HG02763 (cell line): ENCODE measurements at regions not wholly inside any gene's neighbourhood (a gene's known extent, or its start where the extent isn't known, plus 50 kb on each side); places are given as distances from the start of the nearest gene placed in this dataset.
"Not testable (repeated sequence)": the region's sequence is repeated elsewhere in the genome, so short reads cannot be mapped to it uniquely, and the experiment has no call there.

Experiments used
- ATAC-seq: cut with Tn5 transposase; IDR thresholded peaks from one replicate; pipeline ENCODE4 v1.9.1; 2021; ENCODE audit warnings: mild to moderate bottlenecking, moderate library complexity; ENCODE audit not compliant: unreplicated experiment

GRCh38 chr5:106853266-106853665 is 817.5 kb downstream of the EFNA5 start:
- ATAC-seq: no peak

DNA sequence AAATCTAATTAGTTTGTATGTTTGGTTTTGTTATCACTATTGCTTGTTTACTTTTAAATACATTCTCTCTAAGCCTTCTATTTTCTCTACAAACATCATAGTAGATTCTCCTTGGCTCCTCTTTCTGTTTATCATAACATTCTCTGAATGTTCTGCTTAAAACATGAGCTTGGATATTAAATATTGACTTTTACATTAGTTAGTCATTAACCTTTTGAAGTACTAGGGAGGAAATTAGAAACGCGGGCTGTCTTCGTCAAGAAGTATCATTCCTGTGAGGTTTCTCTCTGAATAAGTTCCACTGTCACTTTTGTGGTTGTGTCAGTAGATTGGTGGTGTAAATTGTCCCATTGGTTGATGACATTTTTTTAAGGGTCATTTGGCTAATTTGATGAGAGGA is 821.5 kb downstream of the EFNA5 start:
- ATAC-seq: no peak

DNA sequence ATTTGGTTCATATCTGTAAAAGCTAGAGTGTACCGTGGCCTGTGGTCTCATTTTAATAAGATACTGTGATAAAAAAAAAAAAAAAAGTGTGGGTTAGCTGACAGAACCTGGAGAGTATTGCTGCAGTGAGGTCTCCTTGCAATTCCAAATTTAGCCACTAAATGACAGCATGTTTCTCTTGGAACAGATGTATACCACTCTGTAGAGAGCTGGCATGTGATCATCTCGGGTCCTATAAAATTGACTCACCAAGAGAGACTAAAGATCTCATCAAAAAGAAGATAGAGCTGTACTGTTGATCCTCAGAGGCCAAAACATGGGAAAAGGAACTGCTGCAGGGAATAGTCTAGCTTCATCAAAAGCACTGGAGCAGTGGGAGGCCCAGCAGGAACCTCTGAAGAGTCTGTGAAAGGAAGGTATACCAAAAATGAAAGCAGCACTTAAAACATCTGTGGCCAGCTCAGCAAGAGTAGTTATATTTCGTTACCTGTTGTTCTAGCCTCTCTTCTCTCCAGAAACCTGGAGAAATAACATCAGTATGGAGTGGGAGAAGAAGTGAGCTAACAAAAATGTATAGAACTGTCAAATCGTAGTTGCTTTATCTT is 826.8 kb downstream of the EFNA5 start:
- no peak for ATAC-seq

DNA sequence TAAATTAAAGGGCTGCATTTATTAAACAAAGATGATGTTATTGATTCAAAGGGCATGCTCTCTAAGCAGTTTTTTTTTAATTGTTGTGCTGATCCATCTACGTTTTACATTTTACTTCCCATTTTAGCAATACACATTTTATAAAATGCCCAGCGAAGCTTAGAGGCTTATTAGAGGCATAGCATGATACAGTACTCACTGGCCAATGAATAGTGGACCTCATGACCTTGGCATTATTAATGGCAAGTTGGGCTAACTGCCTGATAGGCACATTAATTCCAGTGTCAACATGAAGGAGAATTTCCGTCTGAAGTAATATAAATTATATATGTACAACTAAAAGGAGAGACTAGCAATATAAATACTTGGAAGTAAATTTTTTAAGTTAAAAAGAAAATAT is 837.2 kb downstream of the EFNA5 start:
- no peak for ATAC-seq

- ATAC-seq: no peak
Measured at GRCh38 chr5:106827061-106827460, 843.7 kb downstream of the EFNA5 start.

DNA sequence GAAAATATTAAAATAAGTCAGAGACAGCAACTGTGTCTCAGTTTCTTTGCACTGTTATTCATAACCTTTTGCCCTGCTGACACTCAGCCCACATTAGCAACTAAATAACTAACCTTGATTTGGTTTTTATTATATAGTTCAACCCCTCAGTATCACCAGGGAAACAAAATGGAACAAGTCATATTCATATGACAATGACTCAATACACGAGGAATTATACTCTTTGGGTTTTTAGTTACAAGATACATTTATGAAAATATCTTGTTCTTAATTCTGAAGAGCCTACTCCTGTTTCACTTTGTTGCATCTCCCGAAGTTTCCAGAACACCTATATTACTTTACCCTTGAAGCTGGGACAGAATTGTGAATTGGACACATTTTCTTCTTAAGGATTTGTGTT is 845.4 kb downstream of the EFNA5 start:
- ATAC-seq: no peak

GRCh38 chr5:106822851-106823250 is 847.9 kb downstream of the EFNA5 start:
- ATAC-seq: no peak

GRCh38 chr5:106818552-106818951 is 852.2 kb downstream of the EFNA5 start:
- ATAC-seq: no peak

GRCh38 chr5:106814961-106815360 is 855.8 kb downstream of the EFNA5 start:
- ATAC-seq: no peak

GRCh38 chr5:106801554-106801953 is 869.2 kb downstream of the EFNA5 start:
- ATAC-seq: no peak

DNA sequence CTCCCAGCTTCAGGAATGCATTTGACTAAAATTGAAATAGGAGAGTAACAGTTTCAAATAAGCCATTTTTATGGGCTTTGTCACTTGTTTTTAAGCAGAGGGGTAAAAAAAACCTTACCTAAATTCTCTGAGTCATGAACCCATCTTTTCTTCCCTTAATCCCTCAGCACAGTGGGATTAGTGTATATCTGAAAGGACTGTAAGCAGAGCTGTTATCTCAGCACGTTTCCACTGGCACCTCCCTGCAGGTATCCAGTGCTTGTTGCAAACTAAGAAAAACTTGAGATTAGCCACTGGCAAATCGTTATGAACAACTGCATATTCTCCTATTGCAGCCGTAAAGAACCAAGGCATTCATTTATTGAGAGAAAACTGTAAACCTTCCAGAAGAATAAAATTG is 872.7 kb downstream of the EFNA5 start:
- no peak for ATAC-seq

DNA sequence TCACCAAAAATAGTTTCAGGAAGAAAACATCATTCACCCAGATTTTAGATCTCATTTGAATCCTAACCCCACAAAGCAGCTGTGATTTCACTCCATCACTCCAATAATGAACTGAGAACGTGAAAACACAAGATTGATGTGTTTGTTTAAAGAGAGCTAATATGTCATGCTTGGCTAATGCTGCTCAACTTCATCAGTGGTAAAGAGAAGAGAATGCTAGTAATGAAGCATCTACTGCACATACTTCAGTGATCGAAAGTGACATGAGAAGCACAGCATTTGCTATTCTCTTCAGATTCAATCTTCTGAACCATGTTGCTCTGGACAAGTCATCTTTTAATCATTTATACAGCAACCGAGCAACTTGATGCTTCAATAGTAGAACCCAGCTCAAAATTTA is 874.7 kb downstream of the EFNA5 start:
- ATAC-seq: no peak

DNA sequence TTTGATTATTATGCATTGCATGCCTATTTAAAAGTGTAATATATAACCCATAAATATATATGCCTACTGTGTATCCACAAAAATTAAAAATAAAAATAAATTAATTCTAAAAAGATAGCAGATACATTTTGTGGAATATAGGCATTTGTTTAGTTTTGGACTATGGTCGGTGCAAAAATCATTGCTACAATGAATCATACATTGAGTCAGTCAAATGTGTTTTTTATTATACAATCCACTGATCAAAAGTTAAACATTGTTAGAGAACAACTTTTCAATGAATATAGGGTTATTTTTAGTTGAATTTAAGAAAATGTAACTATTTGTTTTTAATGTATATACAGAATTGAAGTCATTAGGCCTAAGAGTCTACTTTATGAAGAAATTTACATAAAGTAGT is 885.9 kb downstream of the EFNA5 start:
- no peak for ATAC-seq

GRCh38 chr5:106780355-106780754 is 890.4 kb downstream of the EFNA5 start:
- no peak for ATAC-seq

DNA sequence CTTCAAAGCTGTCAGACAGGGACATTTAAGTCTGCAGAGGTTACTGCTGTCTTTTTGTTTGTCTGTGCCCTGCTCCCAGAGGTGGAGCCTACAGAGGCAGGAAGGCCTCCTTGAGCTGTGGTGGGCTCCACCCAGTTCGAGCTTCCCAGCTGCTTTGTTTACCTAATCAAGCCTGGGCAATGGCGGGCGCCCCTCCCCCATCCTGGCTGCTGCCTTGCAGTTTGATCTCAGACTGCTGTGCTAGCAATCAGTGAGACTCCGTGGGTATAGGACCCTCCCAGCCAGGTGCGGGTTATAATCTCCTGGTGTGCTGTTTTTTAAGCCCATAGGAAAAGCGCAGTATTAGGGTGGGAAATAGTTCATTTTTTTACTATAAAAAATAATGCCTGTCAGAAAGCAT is 894.2 kb downstream of the EFNA5 start:
- ATAC-seq: not testable (repeated sequence)

DNA sequence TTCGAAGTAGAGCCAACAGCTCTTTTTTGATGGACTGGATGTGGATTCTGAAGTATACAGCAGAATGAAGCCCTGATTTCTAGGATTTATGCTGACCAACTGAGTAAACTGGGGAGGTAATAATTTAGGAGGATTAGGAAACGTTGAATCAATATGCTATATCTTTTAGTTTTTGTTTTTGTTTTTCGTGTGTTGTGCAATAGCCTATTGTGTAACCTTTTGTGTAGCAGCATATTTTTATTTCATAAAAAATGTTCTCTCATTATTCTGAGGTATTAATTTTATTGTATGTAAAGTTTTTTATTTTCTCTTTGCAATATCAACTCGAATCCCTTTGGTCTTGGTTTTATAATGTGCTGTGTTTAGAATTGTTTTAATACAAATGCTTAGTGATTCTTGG is 902.3 kb downstream of the EFNA5 start:
- no peak for ATAC-seq

DNA sequence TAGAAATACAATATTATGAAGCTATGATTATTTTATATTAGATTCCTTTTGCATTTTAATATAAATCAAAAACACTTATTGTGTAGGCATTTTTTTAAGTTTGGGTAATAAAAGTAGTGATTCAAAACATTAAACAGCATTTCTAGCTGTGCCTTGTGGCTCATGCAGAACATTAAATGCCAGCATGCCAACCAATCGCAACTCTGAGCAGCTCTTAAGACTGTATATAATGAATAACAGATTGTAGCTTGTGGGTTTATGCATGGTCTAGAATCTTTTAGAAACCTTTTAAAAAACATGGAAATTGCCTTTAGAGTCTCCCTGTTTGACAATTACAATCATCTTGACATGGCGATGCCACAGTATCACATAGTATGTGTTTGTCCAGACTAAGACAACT is 903.8 kb downstream of the EFNA5 start:
- ATAC-seq: no peak

- ATAC-seq: no peak
Measured at GRCh38 chr5:106759581-106759980, 911.2 kb downstream of the EFNA5 start.

- no peak for ATAC-seq
Measured at GRCh38 chr5:106759152-106759551, 911.6 kb downstream of the EFNA5 start.

- no peak for ATAC-seq
Measured at GRCh38 chr5:106757672-106758071, 913.1 kb downstream of the EFNA5 start.

GRCh38 chr5:106755789-106756188 is 914.9 kb downstream of the EFNA5 start:
- ATAC-seq: no peak

GRCh38 chr5:106755066-106755465 is 915.7 kb downstream of the EFNA5 start:
- no peak for ATAC-seq

DNA sequence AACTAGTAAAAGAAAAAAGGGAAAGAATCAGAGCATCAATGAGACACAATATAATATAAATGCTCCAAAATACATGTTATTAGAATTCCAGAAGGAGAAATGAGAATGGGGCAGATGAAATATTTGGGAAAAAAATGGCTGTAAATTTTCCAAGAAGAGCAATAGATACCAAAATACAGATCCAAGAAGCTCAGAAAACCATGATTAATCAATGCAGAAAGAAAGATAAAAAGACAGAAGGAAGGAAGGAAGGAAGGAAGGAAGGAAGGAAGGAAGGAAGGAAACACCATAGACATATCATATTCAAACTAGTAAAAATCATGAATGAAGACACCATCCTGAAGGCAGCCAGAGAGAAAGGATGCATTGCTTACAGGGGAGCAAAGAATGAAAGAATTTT is 920.9 kb downstream of the EFNA5 start:
- no peak for ATAC-seq

DNA sequence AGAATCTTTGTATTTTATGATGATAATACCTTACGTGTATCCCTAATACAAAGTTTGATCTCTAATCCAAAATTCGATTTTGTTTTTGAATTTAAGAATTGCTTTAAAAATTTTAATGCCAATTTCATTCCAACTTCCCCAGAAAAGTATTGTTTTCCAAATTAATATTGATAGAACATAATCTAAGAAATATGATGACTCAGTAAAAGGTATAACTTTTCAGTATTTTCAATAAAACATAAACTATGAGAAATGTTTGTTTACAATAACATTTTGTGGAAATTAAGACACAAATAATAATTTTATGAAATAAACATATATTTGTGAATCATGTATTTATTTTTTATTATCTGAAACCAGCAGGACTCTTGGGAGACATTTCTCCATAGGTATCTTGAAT is 931.6 kb downstream of the EFNA5 start:
- ATAC-seq: no peak
